GM12875 (cell line): ENCODE measurements at regions not wholly inside any gene's neighbourhood (a gene's known extent, or its start where the extent isn't known, plus 50 kb on each side); places are given as distances from the start of the nearest gene placed in this dataset.

Experiments
- H3K4me3 ChIP-seq: one replicate; pipeline ENCODE4 v1.5.1; 2011; ENCODE audit warnings: low read depth, low read length, control low read depth
- CTCF ChIP-seq: IDR thresholded peaks from 2 replicates; pipeline ENCODE4 v1.5.1; 2011; ENCODE audit warnings: low read depth, mild to moderate bottlenecking, control low read depth, inconsistent platforms, low read length, moderate library complexity, borderline replicate concordance; ENCODE audit not compliant: insufficient read depth

- no peak for TF ChIP-seq CTCF
- H3K4me3 ChIP-seq, result no peak overlapping the region
Measured at GRCh38 chr6:165218829-165219228, 90.6 kb downstream of the C6orf118 start.

- H3K4me3 ChIP-seq, result no peak overlapping the region
- no peak for TF ChIP-seq CTCF
Measured at GRCh38 chr6:165206798-165207197, 102.6 kb downstream of the C6orf118 start.

GRCh38 chr6:165205632-165206031, 103.8 kb downstream of the C6orf118 start:
- TF ChIP-seq CTCF, result no peak
- H3K4me3 ChIP-seq, result no peak overlapping the region

GRCh38 chr6:165204807-165205545, 104.4 kb downstream of the C6orf118 start:
- no peak for TF ChIP-seq CTCF

GRCh38 chr6:165200178-165200577, 109.2 kb downstream of the C6orf118 start:
- TF ChIP-seq CTCF, result no peak
- H3K4me3 ChIP-seq, result no peak overlapping the region

More at GRCh38 chr6:165204807-165205545, 104.4 kb downstream of the C6orf118 start:
- H3K4me3 ChIP-seq, result no peak overlapping the region

GRCh38 chr6:165191461-165191860, 117.9 kb downstream of the C6orf118 start:
- TF ChIP-seq CTCF, result no peak

More at GRCh38 chr6:165191461-165191860, 117.9 kb downstream of the C6orf118 start:
- H3K4me3 ChIP-seq, result no peak overlapping the region
